ENCODE measurements at regions not wholly inside any gene's neighbourhood (a gene's known extent, or its start where the extent isn't known, plus 50 kb on each side); places are given as distances from the start of the nearest gene placed in this dataset.

- TF ChIP-seq POU6F1 (CRISPR knock-in tag; IDR thresholded peaks at IDR 0.05; ENCODE audit: borderline replicate concordance, low read depth) (no peak), ZNF565 (CRISPR knock-in tag; conservative IDR thresholded peaks at IDR 0.05; ENCODE audit: low read depth) (no peak), BACH2 (CRISPR knock-in tag; IDR thresholded peaks at IDR 0.05; ENCODE audit: borderline replicate concordance) (no peak), ARNTL (CRISPR knock-in tag; IDR thresholded peaks at IDR 0.05; ENCODE audit: borderline replicate concordance, low read depth) (no peak), ZFP3 (CRISPR knock-in tag; IDR thresholded peaks at IDR 0.05) (no peak)
- ATAC-seq = no peak
Observed at GRCh38 chr2:117523267-117523666, 291.2 kb upstream of the DDX18 start.

GRCh38 chr2:117523711-117524238 lies 290.7 kb upstream of the DDX18 start:
- ATAC-seq = no peak
- no peak for TF ChIP-seq ZNF8 (CRISPR knock-in tag; IDR thresholded peaks at IDR 0.05)
- TF ChIP-seq TSHZ2 (CRISPR knock-in tag; IDR thresholded peaks at IDR 0.05) = no peak
- TF ChIP-seq ARNTL (CRISPR knock-in tag; IDR thresholded peaks at IDR 0.05; ENCODE audit: borderline replicate concordance, low read depth) = no peak

- ATAC-seq = no peak
- TF ChIP-seq TCF4 (CRISPR knock-in tag; IDR thresholded peaks at IDR 0.05; ENCODE audit: borderline replicate concordance) = no peak
- TF ChIP-seq SNAI2 (CRISPR knock-in tag; IDR thresholded peaks at IDR 0.05) = no peak
- no peak for TF ChIP-seq BACH2 (CRISPR knock-in tag; IDR thresholded peaks at IDR 0.05; ENCODE audit: borderline replicate concordance)
- no peak for TF ChIP-seq PPARA (CRISPR knock-in tag; IDR thresholded peaks at IDR 0.05; ENCODE audit: borderline replicate concordance)
- TF ChIP-seq RARB (CRISPR knock-in tag; IDR thresholded peaks at IDR 0.05) = no peak
- TF ChIP-seq ZFP30 (CRISPR knock-in tag; IDR thresholded peaks at IDR 0.05) = no peak
- TF ChIP-seq ESRRG (CRISPR knock-in tag; IDR thresholded peaks at IDR 0.05) = no peak
- TF ChIP-seq ZFP3 (CRISPR knock-in tag; IDR thresholded peaks at IDR 0.05) = no peak
- TF ChIP-seq ARNTL (CRISPR knock-in tag; IDR thresholded peaks at IDR 0.05; ENCODE audit: borderline replicate concordance, low read depth) = no peak
Observed at GRCh38 chr2:117536139-117536538, 278.4 kb upstream of the DDX18 start.

GRCh38 chr2:117537032-117537431 lies 277.5 kb upstream of the DDX18 start:
- no peak for ATAC-seq
- TF ChIP-seq CREB5 (CRISPR knock-in tag; IDR thresholded peaks at IDR 0.05; ENCODE audit: low read depth) = no peak
- TF ChIP-seq OSR1 (CRISPR knock-in tag; IDR thresholded peaks at IDR 0.05) = no peak
- TF ChIP-seq SNAI2 (CRISPR knock-in tag; IDR thresholded peaks at IDR 0.05) = no peak

GRCh38 chr2:117551858-117552257 lies 262.6 kb upstream of the DDX18 start:
- TF ChIP-seq ZC3H10 (CRISPR knock-in tag; IDR thresholded peaks at IDR 0.05) (no peak), ARNTL (CRISPR knock-in tag; IDR thresholded peaks at IDR 0.05; ENCODE audit: borderline replicate concordance, low read depth) (no peak), ZFP3 (CRISPR knock-in tag; IDR thresholded peaks at IDR 0.05) (no peak), ESRRG (CRISPR knock-in tag; IDR thresholded peaks at IDR 0.05) (no peak), CREB5 (CRISPR knock-in tag; IDR thresholded peaks at IDR 0.05; ENCODE audit: low read depth) (no peak), RARB (CRISPR knock-in tag; IDR thresholded peaks at IDR 0.05) (no peak)
- ATAC-seq = no peak

GRCh38 chr2:117553448-117553847 lies 261.0 kb upstream of the DDX18 start:
- ATAC-seq = no peak
- TF ChIP-seq CSRNP3 (CRISPR knock-in tag; IDR thresholded peaks at IDR 0.05) = no peak
- no peak for TF ChIP-seq ZNF8 (CRISPR knock-in tag; IDR thresholded peaks at IDR 0.05)
- no peak for TF ChIP-seq ARNTL (CRISPR knock-in tag; IDR thresholded peaks at IDR 0.05; ENCODE audit: borderline replicate concordance, low read depth)
- TF ChIP-seq TSHZ2 (CRISPR knock-in tag; IDR thresholded peaks at IDR 0.05) = no peak
- TF ChIP-seq RARB (CRISPR knock-in tag; IDR thresholded peaks at IDR 0.05) = no peak
- TF ChIP-seq CREB5 (CRISPR knock-in tag; IDR thresholded peaks at IDR 0.05; ENCODE audit: low read depth) = no peak
- TF ChIP-seq ZC3H10 (CRISPR knock-in tag; IDR thresholded peaks at IDR 0.05) = no peak
- no peak for TF ChIP-seq OSR1 (CRISPR knock-in tag; IDR thresholded peaks at IDR 0.05)
- TF ChIP-seq ZNF565 (CRISPR knock-in tag; conservative IDR thresholded peaks at IDR 0.05; ENCODE audit: low read depth) = no peak
